Liver (tissue), 7 donors: ENCODE measurements at regions not wholly inside any gene's neighbourhood (a gene's known extent, or its start where the extent isn't known, plus 50 kb on each side); places are given as distances from the start of the nearest gene placed in this dataset.
"Not testable (repeated sequence)": the region's sequence is repeated elsewhere in the genome, so short reads cannot be mapped to it uniquely, and the experiment has no call there.

Experiments
- DNase-seq: peaks from one replicate; pipeline ENCODE4 v3.0.0-alpha.2; 2017; ENCODE audit warnings: low spot score
- H3K27ac ChIP-seq, 2 donors: one replicate each; pipeline ENCODE4 v1.7.0; 2013; ENCODE audit warnings: inconsistent platforms in 2 of 2, low read length in 2 of 2, control low read depth in 1 of 2, low read depth in 1 of 2, mild to moderate bottlenecking in 1 of 2
- H3K27me3 ChIP-seq, 4 donors: one replicate each; pipeline versions ENCODE4 v1.6.1 to v1.7.0; 2013; ENCODE audit warnings: low read length in 3 of 4, inconsistent platforms in 1 of 4, mild to moderate bottlenecking in 1 of 4, moderate library complexity in 1 of 4; ENCODE audit not compliant: control insufficient read depth in 4 of 4, insufficient read depth in 4 of 4
- H3K36me3 ChIP-seq, 4 donors: one replicate each; pipeline versions ENCODE4 v1.6.1 to v1.7.0; 2013; ENCODE audit warnings: low read length in 3 of 4, mild to moderate bottlenecking in 3 of 4, low read depth in 1 of 4, moderate library complexity in 1 of 4; ENCODE audit not compliant: control insufficient read depth in 4 of 4, insufficient read depth in 3 of 4
- H3K4me1 ChIP-seq, 4 donors: one replicate each; pipeline versions ENCODE4 v1.6.1 to v1.7.0; 2013; ENCODE audit warnings: low read length in 3 of 4, mild to moderate bottlenecking in 3 of 4, moderate library complexity in 1 of 4; ENCODE audit not compliant: control insufficient read depth in 4 of 4, insufficient read depth in 4 of 4
- H3K4me3 ChIP-seq, 3 donors: one replicate each; pipeline versions ENCODE4 v1.6.1 to v1.7.0; 2013; ENCODE audit warnings: low read length in 3 of 3, control low read depth in 1 of 3, low read depth in 1 of 3, mild to moderate bottlenecking in 1 of 3
- H3K9ac ChIP-seq, 2 donors: one replicate each; pipeline ENCODE4 v1.7.0; 2013; ENCODE audit warnings: low read length in 2 of 2, mild to moderate bottlenecking in 2 of 2, moderate library complexity in 2 of 2, control low read depth in 1 of 2, low read depth in 1 of 2
- H3K9me3 ChIP-seq, 4 donors: one replicate each; pipeline versions ENCODE4 v1.6.1 to v1.7.0; 2013; ENCODE audit warnings: low read length in 3 of 4; ENCODE audit not compliant: control insufficient read depth in 4 of 4
- EGR1 ChIP-seq, 2 donors: IDR thresholded peaks; 2 replicates each; pipeline ENCODE4 v1.6.1; 2016 to 2018; ENCODE audit warnings: antibody characterized with exemption in 2 of 2, low read depth in 2 of 2
- FOXA1 ChIP-seq: IDR thresholded peaks from 2 replicates; pipeline ENCODE4 v1.6.1; 2016; ENCODE audit warnings: antibody characterized with exemption
- FOXA2 ChIP-seq: IDR thresholded peaks from 2 replicates; pipeline ENCODE4 v1.6.1; 2016; ENCODE audit warnings: antibody characterized with exemption
- GABPA ChIP-seq, 2 donors: IDR thresholded peaks in 1 of 2; conservative IDR thresholded peaks in 1 of 2; 2 replicates each; pipeline ENCODE4 v1.6.1; 2016; ENCODE audit warnings: antibody characterized with exemption in 2 of 2, mild to moderate bottlenecking in 1 of 2, moderate library complexity in 1 of 2
- HNF4A ChIP-seq, 2 donors: conservative IDR thresholded peaks; 2 replicates each; pipeline ENCODE4 v1.6.1; 2016; ENCODE audit warnings: antibody characterized with exemption in 2 of 2, mild to moderate bottlenecking in 2 of 2
- JUND ChIP-seq, 2 donors: IDR thresholded peaks; 2 replicates each; pipeline ENCODE4 v1.6.1; 2016; ENCODE audit warnings: antibody characterized with exemption in 2 of 2
- NR2F2 ChIP-seq: IDR thresholded peaks from 2 replicates; pipeline ENCODE4 v1.6.1; 2016; ENCODE audit warnings: antibody characterized with exemption
- RAD21 ChIP-seq, 2 donors: IDR thresholded peaks; 2 replicates each; pipeline ENCODE4 v1.6.1; 2016; ENCODE audit warnings: antibody characterized with exemption in 2 of 2, mild to moderate bottlenecking in 2 of 2
- RXRA ChIP-seq, 2 donors: IDR thresholded peaks; 2 replicates each; pipeline ENCODE4 v1.6.1; 2017 to 2018; ENCODE audit warnings: antibody characterized with exemption in 2 of 2, mild to moderate bottlenecking in 1 of 2
- SP1 ChIP-seq: IDR thresholded peaks from 2 replicates; pipeline ENCODE4 v1.6.1; 2018; ENCODE audit warnings: antibody characterized with exemption, mild to moderate bottlenecking
- TAF1 ChIP-seq: conservative IDR thresholded peaks from 2 replicates; pipeline ENCODE4 v1.6.1; 2016; ENCODE audit warnings: antibody characterized with exemption, mild to moderate bottlenecking
- YY1 ChIP-seq: IDR thresholded peaks from 2 replicates; pipeline ENCODE4 v1.6.1; 2016; ENCODE audit warnings: antibody characterized with exemption, mild to moderate bottlenecking
- WGBS: extraction: QIAGEN DNeasy Blood & Tissue Kit; methylation state at CpG from one replicate; pipeline ENCODE4 v1.1.7; 2013; 5-methylcytosine and 5-hydroxymethylcytosine counted together
- TF ChIP-seq, protein P1 (sequence below): IDR thresholded peaks from 2 replicates; pipeline ENCODE4 v1.6.1; 2016; ENCODE audit warnings: antibody characterized with exemption
- TF ChIP-seq, protein P2 (sequence below): IDR thresholded peaks from 2 replicates; pipeline ENCODE4 v1.6.1; 2016; ENCODE audit warnings: antibody characterized with exemption, mild to moderate bottlenecking
- TF ChIP-seq, protein P3 (sequence below): IDR thresholded peaks from 2 replicates; pipeline ENCODE4 v1.6.1; 2016; ENCODE audit warnings: antibody characterized with exemption
- TF ChIP-seq, protein P4 (sequence below): IDR thresholded peaks from 2 replicates; pipeline ENCODE4 v1.6.1; 2016; ENCODE audit warnings: antibody characterized with exemption
- donor health status: healthy.
- donor health status: healthy.
- donor health status: healthy.
- donor health status: healthy.

DNA sequence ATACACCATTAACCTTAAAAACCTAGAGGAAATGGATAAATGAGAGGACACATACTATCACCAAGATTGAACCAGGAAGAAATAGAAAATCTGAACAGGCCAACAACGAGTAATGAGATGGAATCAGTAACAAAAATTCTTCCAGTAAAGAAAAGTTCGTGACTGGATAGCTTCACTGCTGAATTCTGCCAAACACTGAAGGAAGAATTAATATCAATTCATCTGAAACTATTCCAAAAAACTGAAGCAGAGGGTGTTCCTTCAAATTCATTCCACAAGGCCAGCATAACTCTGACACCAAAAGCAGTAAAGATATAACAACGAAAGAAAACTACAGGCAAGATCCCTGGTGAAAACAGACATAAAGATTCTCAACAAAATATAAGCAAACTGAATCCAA is 195.8 kb upstream of the GPR149 start:
- H3K27ac ChIP-seq = no peak overlapping the region
- WGBS = 74% methylated on average over 3 of the region's 3 CpGs
- no peak overlapping the region for H3K4me3 ChIP-seq
- H3K9me3 ChIP-seq = no peaks in the 10 kb centered on the region
- no peaks in the 10 kb centered on the region for H3K4me1 ChIP-seq
- TF ChIP-seq RAD21 (IDR thresholded peaks at IDR 0.05) (no peak), FOXA1 (no peak), SP1 (no peak), JUND (IDR thresholded peaks at IDR 0.05) (no peak), NR2F2 (no peak), HNF4A (conservative IDR thresholded peaks at IDR 0.05) (no peak), TAF1 (no peak), GABPA (IDR thresholded peaks at IDR 0.05 in 1 of 2, conservative IDR thresholded peaks at IDR 0.05 in 1 of 2) (no peak)
- TF ChIP-seq, protein P1, sequence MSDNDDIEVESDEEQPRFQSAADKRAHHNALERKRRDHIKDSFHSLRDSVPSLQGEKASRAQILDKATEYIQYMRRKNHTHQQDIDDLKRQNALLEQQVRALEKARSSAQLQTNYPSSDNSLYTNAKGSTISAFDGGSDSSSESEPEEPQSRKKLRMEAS = no peak
- TF ChIP-seq, protein P2, sequence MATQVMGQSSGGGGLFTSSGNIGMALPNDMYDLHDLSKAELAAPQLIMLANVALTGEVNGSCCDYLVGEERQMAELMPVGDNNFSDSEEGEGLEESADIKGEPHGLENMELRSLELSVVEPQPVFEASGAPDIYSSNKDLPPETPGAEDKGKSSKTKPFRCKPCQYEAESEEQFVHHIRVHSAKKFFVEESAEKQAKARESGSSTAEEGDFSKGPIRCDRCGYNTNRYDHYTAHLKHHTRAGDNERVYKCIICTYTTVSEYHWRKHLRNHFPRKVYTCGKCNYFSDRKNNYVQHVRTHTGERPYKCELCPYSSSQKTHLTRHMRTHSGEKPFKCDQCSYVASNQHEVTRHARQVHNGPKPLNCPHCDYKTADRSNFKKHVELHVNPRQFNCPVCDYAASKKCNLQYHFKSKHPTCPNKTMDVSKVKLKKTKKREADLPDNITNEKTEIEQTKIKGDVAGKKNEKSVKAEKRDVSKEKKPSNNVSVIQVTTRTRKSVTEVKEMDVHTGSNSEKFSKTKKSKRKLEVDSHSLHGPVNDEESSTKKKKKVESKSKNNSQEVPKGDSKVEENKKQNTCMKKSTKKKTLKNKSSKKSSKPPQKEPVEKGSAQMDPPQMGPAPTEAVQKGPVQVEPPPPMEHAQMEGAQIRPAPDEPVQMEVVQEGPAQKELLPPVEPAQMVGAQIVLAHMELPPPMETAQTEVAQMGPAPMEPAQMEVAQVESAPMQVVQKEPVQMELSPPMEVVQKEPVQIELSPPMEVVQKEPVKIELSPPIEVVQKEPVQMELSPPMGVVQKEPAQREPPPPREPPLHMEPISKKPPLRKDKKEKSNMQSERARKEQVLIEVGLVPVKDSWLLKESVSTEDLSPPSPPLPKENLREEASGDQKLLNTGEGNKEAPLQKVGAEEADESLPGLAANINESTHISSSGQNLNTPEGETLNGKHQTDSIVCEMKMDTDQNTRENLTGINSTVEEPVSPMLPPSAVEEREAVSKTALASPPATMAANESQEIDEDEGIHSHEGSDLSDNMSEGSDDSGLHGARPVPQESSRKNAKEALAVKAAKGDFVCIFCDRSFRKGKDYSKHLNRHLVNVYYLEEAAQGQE = no peak
- TF ChIP-seq, protein P3, sequence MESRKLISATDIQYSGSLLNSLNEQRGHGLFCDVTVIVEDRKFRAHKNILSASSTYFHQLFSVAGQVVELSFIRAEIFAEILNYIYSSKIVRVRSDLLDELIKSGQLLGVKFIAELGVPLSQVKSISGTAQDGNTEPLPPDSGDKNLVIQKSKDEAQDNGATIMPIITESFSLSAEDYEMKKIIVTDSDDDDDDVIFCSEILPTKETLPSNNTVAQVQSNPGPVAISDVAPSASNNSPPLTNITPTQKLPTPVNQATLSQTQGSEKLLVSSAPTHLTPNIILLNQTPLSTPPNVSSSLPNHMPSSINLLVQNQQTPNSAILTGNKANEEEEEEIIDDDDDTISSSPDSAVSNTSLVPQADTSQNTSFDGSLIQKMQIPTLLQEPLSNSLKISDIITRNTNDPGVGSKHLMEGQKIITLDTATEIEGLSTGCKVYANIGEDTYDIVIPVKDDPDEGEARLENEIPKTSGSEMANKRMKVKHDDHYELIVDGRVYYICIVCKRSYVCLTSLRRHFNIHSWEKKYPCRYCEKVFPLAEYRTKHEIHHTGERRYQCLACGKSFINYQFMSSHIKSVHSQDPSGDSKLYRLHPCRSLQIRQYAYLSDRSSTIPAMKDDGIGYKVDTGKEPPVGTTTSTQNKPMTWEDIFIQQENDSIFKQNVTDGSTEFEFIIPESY = no peak
- no peaks in the 10 kb centered on the region for H3K27me3 ChIP-seq
- DNase-seq = no peak
- H3K36me3 ChIP-seq = no peaks in the 10 kb centered on the region
- no peak overlapping the region for H3K9ac ChIP-seq

DNA sequence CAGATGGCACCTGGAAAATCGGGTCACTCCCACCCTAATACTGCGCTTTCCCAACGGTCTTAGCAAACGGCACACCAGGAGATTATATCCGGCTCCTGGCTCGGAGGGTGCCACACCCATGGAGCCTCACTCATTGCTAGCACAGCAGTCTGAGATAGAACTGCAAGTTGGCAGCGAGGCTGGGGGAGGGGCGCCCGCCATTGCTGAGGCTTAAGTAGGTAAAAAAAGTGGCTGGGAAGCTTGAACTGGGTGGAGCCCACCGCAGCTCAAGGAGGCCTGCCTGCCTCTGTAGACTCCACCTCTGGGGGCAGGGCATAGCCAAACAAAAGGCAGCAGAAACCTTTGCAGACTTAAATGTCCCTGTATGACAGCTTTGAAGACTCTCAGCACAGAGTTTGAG is 189.6 kb upstream of the GPR149 start:
- WGBS = 88% methylated on average over 10 of the region's 10 CpGs
- DNase-seq, H3K9me3 ChIP-seq: not testable (repeated sequence)

DNA sequence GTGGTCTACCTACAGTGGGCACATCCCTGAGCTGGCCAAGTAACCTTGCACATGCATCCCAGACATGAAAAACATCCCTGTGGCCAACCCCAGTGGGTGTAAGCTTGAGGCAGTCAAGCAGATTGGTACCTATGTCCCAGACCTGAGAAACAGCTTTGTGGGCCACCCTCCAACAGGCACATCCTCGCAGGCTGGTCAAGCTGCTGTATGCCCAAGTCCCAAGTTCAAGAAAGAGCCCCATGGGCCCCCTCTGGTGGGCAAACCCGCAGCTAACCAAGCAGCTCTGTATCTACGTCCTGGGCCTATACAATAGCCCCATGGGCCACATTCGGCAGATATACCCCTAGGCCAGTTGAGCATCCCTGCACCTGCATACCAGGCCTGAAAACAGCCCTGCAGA is 186.3 kb upstream of the GPR149 start:
- H3K27me3 ChIP-seq = no peaks in the 10 kb centered on the region
- no peak for DNase-seq
- no peaks in the 10 kb centered on the region for H3K9me3 ChIP-seq
- H3K36me3 ChIP-seq = no peaks in the 10 kb centered on the region
- WGBS = 79% methylated on average over 4 of the region's 4 CpGs
- H3K4me3 ChIP-seq = no peak overlapping the region
- no peak overlapping the region for H3K27ac ChIP-seq
- no peak overlapping the region for H3K9ac ChIP-seq
- no peaks in the 10 kb centered on the region for H3K4me1 ChIP-seq
- TF ChIP-seq RXRA (IDR thresholded peaks at IDR 0.05) = no peak
- no peak for TF ChIP-seq FOXA2
- no peak for TF ChIP-seq JUND (IDR thresholded peaks at IDR 0.05)
- TF ChIP-seq HNF4A (conservative IDR thresholded peaks at IDR 0.05) = no peak
- TF ChIP-seq, protein P1 = no peak
- TF ChIP-seq YY1 = no peak
- TF ChIP-seq, protein P2 = no peak
- TF ChIP-seq, protein P3 = no peak
- no peak for TF ChIP-seq EGR1 (IDR thresholded peaks at IDR 0.05; ENCODE audit: low read depth in 2 of 2)
- TF ChIP-seq, protein P4, sequence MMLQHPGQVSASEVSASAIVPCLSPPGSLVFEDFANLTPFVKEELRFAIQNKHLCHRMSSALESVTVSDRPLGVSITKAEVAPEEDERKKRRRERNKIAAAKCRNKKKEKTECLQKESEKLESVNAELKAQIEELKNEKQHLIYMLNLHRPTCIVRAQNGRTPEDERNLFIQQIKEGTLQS = no peak
- TF ChIP-seq RAD21 (IDR thresholded peaks at IDR 0.05) = no peak
- TF ChIP-seq FOXA1 = no peak

More for the DNA sequence above, 189.6 kb upstream of the GPR149 start:
- H3K9ac ChIP-seq, H3K27me3 ChIP-seq, H3K36me3 ChIP-seq, H3K27ac ChIP-seq, H3K4me1 ChIP-seq, H3K4me3 ChIP-seq: not testable (repeated sequence)
